ENCODE measurements at regions not wholly inside any gene's neighbourhood (a gene's known extent, or its start where the extent isn't known, plus 50 kb on each side); places are given as distances from the start of the nearest gene placed in this dataset.

GRCh38 chr4:29726938-29727337 is 993.2 kb upstream of the PCDH7 start:
- FAIRE-seq (no peak), DNase-seq (ENCODE audit: low read depth, low spot score) (no peak)
- no peak overlapping the region for H3K27ac ChIP-seq (ENCODE audit: control insufficient read depth, insufficient read depth, low read length)
- H3K4me2 ChIP-seq (ENCODE audit: control insufficient read depth, extremely low read depth, insufficient read depth, low read depth, low read length): no peak overlapping the region
- no peaks in the 10 kb centered on the region for H3K4me1 ChIP-seq (ENCODE audit: control insufficient read depth, extremely low read depth, insufficient read depth, low read length)
- no peaks in the 10 kb centered on the region for H3K9me1 ChIP-seq (ENCODE audit: control insufficient read depth, extremely low read depth, insufficient read depth, low read length)
- no peaks in the 10 kb centered on the region for H3K36me3 ChIP-seq (ENCODE audit: control insufficient read depth in 2 of 2, extremely low read depth in 1 of 2, insufficient read depth in 2 of 2, low read length in 2 of 2)
- H3K4me3 ChIP-seq (ENCODE audit: control insufficient read depth in 2 of 3, extremely low read depth in 1 of 3, insufficient read depth in 2 of 3, low read depth in 1 of 3, low read length in 3 of 3): no peak overlapping the region
- TF ChIP-seq EZH2 (IDR thresholded peaks at IDR 0.05; ENCODE audit: low read length) (no peak), CTCF (optimal IDR thresholded peaks at IDR 0.05 in 1 of 3, IDR thresholded peaks at IDR 0.05 in 1 of 3, conservative IDR thresholded peaks at IDR 0.05 in 1 of 3; ENCODE audit: extremely low read depth in 1 of 3, insufficient read depth in 2 of 3, low read length in 3 of 3) (no peak)
- H4K20me1 ChIP-seq (ENCODE audit: control insufficient read depth, extremely low read depth, insufficient read depth, low read length): no peaks in the 10 kb centered on the region
- H3K9me3 ChIP-seq (ENCODE audit: control insufficient read depth, low read depth, low read length): no peaks in the 10 kb centered on the region
- no peak overlapping the region for H2AFZ ChIP-seq (ENCODE audit: control insufficient read depth, low read length)
- H3K27me3 ChIP-seq (ENCODE audit: control insufficient read depth, extremely low read depth, insufficient read depth, low read length): no peaks in the 10 kb centered on the region
- H3K79me2 ChIP-seq (ENCODE audit: control insufficient read depth, insufficient read depth, low read length): no peaks in the 10 kb centered on the region
- dilution Hi-C loops (cut with MboI; ENCODE audit: extremely low pct_ligation_motif_present, low sequenced_read_pairs): no loop called here
- no peak overlapping the region for H3K9ac ChIP-seq (ENCODE audit: control insufficient read depth, extremely low read depth, insufficient read depth, low read length)

GRCh38 chr4:29734343-29735213 is 985.6 kb upstream of the PCDH7 start:
- DNase-seq (ENCODE audit: low read depth, low spot score) (no peak), FAIRE-seq (no peak)
- H3K9me3 ChIP-seq (ENCODE audit: control insufficient read depth, low read depth, low read length): no peaks in the 10 kb centered on the region
- no peak overlapping the region for H3K4me3 ChIP-seq (ENCODE audit: control insufficient read depth in 2 of 3, extremely low read depth in 1 of 3, insufficient read depth in 2 of 3, low read depth in 1 of 3, low read length in 3 of 3)
- no peaks in the 10 kb centered on the region for H3K79me2 ChIP-seq (ENCODE audit: control insufficient read depth, insufficient read depth, low read length)
- dilution Hi-C loops (cut with MboI; ENCODE audit: extremely low pct_ligation_motif_present, low sequenced_read_pairs): no loop called here
- no peak overlapping the region for H3K9ac ChIP-seq (ENCODE audit: control insufficient read depth, extremely low read depth, insufficient read depth, low read length)
- no peaks in the 10 kb centered on the region for H3K9me1 ChIP-seq (ENCODE audit: control insufficient read depth, extremely low read depth, insufficient read depth, low read length)
- H2AFZ ChIP-seq (ENCODE audit: control insufficient read depth, low read length): no peak overlapping the region
- H3K27ac ChIP-seq (ENCODE audit: control insufficient read depth, insufficient read depth, low read length): no peak overlapping the region
- H3K4me1 ChIP-seq (ENCODE audit: control insufficient read depth, extremely low read depth, insufficient read depth, low read length): no peaks in the 10 kb centered on the region
- no peaks in the 10 kb centered on the region for H4K20me1 ChIP-seq (ENCODE audit: control insufficient read depth, extremely low read depth, insufficient read depth, low read length)
- no peaks in the 10 kb centered on the region for H3K36me3 ChIP-seq (ENCODE audit: control insufficient read depth in 2 of 2, extremely low read depth in 1 of 2, insufficient read depth in 2 of 2, low read length in 2 of 2)
- TF ChIP-seq EZH2 (IDR thresholded peaks at IDR 0.05; ENCODE audit: low read length) (no peak), CTCF (optimal IDR thresholded peaks at IDR 0.05 in 1 of 3, IDR thresholded peaks at IDR 0.05 in 1 of 3, conservative IDR thresholded peaks at IDR 0.05 in 1 of 3; ENCODE audit: extremely low read depth in 1 of 3, insufficient read depth in 2 of 3, low read length in 3 of 3) (no peak)
- no peaks in the 10 kb centered on the region for H3K27me3 ChIP-seq (ENCODE audit: control insufficient read depth, extremely low read depth, insufficient read depth, low read length)
- H3K4me2 ChIP-seq (ENCODE audit: control insufficient read depth, extremely low read depth, insufficient read depth, low read depth, low read length): no peak overlapping the region

All from keratinocyte (primary cell).